NCI-H187 treated with DMSO at 0.1 percent for 48 hours (cell line): ENCODE measurements at regions not wholly inside any gene's neighbourhood (a gene's known extent, or its start where the extent isn't known, plus 50 kb on each side); places are given as distances from the start of the nearest gene placed in this dataset.

ENCODE experiments used
- DNase-seq: peaks from one replicate; lab custom pipeline; 2025; lab: John Stamatoyannopoulos, UW

GRCh38 chr1:71184410-71184809, 103.6 kb upstream of the ZRANB2 start:
- no peak for DNase-seq

GRCh38 chr1:71179997-71180396, 99.2 kb upstream of the ZRANB2 start:
- DNase-seq, result no peak

GRCh38 chr1:71170925-71171324, 90.1 kb upstream of the ZRANB2 start:
- DNase-seq, result no peak

GRCh38 chr1:71167505-71167904, 86.7 kb upstream of the ZRANB2 start:
- no peak for DNase-seq

GRCh38 chr1:71166178-71167173, 85.6 kb upstream of the ZRANB2 start:
- DNase-seq, result peak; percentile 10

- no peak for DNase-seq
Measured at GRCh38 chr1:71157715-71158114, 76.9 kb upstream of the ZRANB2 start.

DNA sequence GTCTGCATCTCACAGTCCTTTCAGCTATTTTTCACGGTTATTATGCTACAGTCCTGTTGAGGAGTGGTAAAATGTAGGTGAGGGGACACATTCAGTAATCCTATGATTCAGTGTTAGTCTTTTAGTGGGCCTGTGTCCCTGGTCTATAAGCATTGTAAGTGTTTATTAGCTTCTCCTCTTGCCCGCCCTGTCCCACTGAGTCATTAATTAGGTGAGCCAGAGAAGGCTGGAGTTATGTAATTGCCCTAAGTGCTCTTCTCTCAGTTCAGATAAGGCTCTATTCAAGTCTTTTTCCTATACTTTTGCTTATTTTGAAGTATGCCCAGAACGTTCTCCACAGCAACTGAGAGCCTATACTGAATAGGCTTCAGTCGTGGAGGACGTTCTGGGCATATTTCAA, 76.3 kb upstream of the ZRANB2 start:
- no peak for DNase-seq

- DNase-seq, result no peak
Measured at GRCh38 chr1:71156590-71156989, 75.8 kb upstream of the ZRANB2 start.

DNA sequence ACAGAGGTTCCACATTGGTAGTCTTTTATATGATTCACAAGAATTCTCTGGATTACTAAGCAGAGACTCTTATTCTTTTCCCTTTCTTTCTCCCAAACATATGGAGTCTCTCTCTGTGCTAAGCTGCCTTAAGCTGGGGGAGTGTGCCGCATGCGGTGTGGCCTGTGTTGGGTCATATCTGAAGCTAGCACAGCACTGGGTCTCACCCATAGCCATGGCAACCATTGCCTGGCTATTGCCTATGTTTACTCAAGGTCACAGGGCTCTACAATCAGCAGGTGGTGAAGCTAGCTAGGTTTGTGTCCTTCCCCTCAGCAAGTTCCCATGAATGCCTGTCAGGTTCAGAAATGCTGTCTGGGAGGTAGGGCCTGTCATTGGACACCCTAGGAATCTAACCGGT, 73.6 kb upstream of the ZRANB2 start:
- no peak for DNase-seq

DNA sequence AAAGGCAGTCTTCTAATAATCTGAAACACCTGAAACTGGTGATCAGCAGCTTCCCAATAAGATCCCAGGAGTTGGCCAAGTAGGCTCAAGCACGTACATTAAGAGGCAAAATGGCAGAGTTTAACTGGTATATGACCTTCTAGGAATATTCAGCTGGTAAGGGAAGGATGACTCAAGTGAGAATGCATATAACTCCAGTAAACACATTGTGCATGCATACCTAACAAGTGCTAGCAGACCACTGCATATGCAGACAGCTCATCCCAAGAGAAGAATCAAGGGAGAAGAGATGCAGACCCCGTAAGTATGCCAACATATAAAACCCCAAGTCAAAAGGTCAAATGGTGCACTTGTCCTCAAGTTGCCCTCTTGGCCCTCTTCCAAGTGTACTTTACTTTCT, 73.0 kb upstream of the ZRANB2 start:
- DNase-seq, result no peak

DNA sequence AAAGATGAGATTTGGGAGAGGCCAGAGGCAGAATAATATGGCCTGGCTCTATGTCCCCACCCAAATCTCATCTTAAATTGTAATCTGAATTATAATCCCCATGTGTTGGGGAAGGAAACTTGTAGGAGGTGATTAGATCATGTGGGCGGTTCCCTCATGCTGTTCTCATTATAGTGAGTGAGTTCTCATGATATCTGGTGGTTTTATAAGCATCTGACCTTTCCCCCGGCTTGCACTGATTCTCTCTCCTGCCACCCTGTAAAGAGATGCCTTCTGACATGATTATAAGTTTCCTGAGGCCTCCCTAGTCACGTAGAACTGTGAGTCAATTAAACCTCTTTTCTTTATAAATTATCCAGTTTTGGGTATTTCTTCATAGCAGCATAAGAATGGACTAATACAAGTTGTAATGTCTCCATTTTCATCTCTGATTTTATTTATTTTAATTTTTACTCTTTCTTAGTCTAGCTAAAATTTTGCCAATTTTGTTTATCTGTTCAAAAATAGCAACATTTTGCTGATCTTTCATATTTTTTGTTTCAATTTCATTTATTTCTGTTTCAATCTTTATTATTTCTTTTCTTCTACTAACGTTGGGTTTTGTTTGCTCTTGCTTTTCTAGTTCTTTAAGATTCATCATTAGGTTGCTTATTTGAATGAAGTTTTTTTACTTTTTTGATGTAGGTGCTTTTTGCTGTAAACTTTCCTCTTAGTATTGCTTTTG, 67.0 kb upstream of the ZRANB2 start:
- no peak for DNase-seq

DNA sequence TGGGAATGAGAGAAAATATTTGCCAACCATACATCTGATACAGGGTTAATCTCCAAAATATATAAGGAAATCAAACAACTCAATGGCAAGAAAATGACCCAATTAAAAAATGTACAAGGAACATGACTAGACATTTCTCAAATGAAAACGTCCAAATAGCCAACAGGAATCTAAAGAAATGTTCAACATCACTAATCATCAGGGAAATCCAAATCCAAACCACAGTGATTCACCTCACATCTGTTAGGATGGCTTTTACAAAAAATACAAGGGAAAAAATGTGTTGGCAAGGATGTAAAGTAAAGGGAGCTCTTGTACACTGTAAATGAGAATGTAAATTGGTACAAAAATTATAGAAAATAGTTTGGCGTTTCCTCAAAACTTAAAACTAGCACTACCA, 54.7 kb upstream of the ZRANB2 start:
- no peak for DNase-seq
